SIG-M5 treated with dmso at 0.1 percent for 504 hours (cell line): ENCODE measurements at regions not wholly inside any gene's neighbourhood (a gene's known extent, or its start where the extent isn't known, plus 50 kb on each side); places are given as distances from the start of the nearest gene placed in this dataset.
A peak's percentile ranks its signal among the peaks of the same experiment; 100 is the strongest.
"Not testable (repeated sequence)": the region's sequence is repeated elsewhere in the genome, so short reads cannot be mapped to it uniquely, and the experiment has no call there.

Experiments
- DNase-seq: peaks from one replicate; lab custom pipeline; 2025; ENCODE audit not compliant: unreplicated experiment; lab: John Stamatoyannopoulos, UW

GRCh38 chr5:100693481-100693880 is 158.3 kb downstream of the FAM174A start:
- no peak for DNase-seq

- no peak for DNase-seq
These were observed 158.9 kb downstream of the FAM174A start for GRCh38 chr5:100694100-100694499.

- no peak for DNase-seq
These were observed 162.8 kb downstream of the FAM174A start for GRCh38 chr5:100697970-100698369.

- DNase-seq, result peak; percentile 96
These were observed 171.6 kb downstream of the FAM174A start for GRCh38 chr5:100706776-100707175.

- peak; percentile 22 for DNase-seq
These were observed 173.5 kb downstream of the FAM174A start for GRCh38 chr5:100708645-100709171.

GRCh38 chr5:100709771-100710170 is 174.6 kb downstream of the FAM174A start:
- no peak for DNase-seq

- DNase-seq, result not testable (repeated sequence)
These were observed 179.6 kb downstream of the FAM174A start for GRCh38 chr5:100714780-100715179.

- no peak for DNase-seq
These were observed 180.4 kb downstream of the ST8SIA4 start for GRCh38 chr5:100722657-100723056.

GRCh38 chr5:100723229-100723628 is 179.9 kb downstream of the ST8SIA4 start:
- DNase-seq, result no peak

GRCh38 chr5:100726116-100726515 is 177.0 kb downstream of the ST8SIA4 start:
- DNase-seq, result no peak

- DNase-seq, result no peak
These were observed 171.3 kb downstream of the ST8SIA4 start for GRCh38 chr5:100731768-100732167.

GRCh38 chr5:100746730-100747129 is 156.4 kb downstream of the ST8SIA4 start:
- peak; percentile 87 for DNase-seq

- no peak for DNase-seq
These were observed 153.3 kb downstream of the ST8SIA4 start for GRCh38 chr5:100749771-100750284.

- DNase-seq, result no peak
These were observed 147.6 kb downstream of the ST8SIA4 start for GRCh38 chr5:100755435-100755834.
